ENCODE measurements at regions not wholly inside any gene's neighbourhood (a gene's known extent, or its start where the extent isn't known, plus 50 kb on each side); places are given as distances from the start of the nearest gene placed in this dataset.

DNA sequence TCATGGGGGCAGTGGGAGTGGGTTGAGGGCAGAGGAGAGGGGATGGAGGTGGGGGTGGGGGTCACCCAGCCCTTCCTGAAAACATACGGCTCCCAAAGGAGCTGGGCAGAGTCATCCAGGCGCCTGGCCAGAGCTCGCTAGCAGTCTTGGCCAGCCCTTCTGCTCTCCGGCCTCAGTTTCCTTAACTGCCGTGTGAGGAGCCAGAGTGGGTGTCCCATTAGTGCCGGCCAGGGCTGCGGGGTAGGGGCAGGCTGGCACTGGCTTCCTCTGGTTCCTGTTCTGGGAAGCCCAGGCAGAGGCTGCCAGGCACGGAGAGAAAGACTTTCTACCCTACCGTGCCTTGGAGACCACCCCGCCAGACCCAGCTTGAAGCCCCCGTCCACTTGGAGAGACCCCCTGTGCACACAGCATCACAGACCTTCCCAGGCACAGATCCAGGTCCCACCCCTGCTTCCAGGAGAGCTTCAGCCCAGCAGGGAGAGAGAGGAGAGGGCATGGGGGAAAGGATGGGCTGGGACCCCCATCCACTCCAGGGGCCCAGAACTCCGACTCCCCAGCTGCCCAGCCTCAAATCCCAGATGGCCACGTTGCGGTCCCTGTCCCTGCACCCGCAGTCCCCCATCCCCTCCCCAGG lies 93.3 kb downstream of the RFLNA start:
- Mint-ChIP-seq H3K27me3 (no peaks in the 10 kb centered on the region), H3K27ac (no peak overlapping the region), H3K4me3 (peak overlapping the region; percentile 43), H3K9me3 (no peaks in the 10 kb centered on the region), H3K4me1 (ENCODE audit: low read depth) (peaks cover 37% of the 10 kb centered on the region), H3K36me3 (ENCODE audit: low read depth) (peaks cover 2% of the 10 kb centered on the region)
- intact Hi-C loops (cut with micrococcal nuclease), result no loop called here
- POLR2A ChIA-PET, result interaction anchor here (1.4 kb wide), 1 partner anchor 10 kb away, joined by 3 read pairs; no protein-coding TSS in a partner anchor
- no peak for ATAC-seq
- TF ChIP-seq, protein P1, sequence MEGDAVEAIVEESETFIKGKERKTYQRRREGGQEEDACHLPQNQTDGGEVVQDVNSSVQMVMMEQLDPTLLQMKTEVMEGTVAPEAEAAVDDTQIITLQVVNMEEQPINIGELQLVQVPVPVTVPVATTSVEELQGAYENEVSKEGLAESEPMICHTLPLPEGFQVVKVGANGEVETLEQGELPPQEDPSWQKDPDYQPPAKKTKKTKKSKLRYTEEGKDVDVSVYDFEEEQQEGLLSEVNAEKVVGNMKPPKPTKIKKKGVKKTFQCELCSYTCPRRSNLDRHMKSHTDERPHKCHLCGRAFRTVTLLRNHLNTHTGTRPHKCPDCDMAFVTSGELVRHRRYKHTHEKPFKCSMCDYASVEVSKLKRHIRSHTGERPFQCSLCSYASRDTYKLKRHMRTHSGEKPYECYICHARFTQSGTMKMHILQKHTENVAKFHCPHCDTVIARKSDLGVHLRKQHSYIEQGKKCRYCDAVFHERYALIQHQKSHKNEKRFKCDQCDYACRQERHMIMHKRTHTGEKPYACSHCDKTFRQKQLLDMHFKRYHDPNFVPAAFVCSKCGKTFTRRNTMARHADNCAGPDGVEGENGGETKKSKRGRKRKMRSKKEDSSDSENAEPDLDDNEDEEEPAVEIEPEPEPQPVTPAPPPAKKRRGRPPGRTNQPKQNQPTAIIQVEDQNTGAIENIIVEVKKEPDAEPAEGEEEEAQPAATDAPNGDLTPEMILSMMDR (IDR thresholded peaks at IDR 0.05), result no peak
- no peak for DNase-seq
- CTCF ChIA-PET, result no interaction called here

DNA sequence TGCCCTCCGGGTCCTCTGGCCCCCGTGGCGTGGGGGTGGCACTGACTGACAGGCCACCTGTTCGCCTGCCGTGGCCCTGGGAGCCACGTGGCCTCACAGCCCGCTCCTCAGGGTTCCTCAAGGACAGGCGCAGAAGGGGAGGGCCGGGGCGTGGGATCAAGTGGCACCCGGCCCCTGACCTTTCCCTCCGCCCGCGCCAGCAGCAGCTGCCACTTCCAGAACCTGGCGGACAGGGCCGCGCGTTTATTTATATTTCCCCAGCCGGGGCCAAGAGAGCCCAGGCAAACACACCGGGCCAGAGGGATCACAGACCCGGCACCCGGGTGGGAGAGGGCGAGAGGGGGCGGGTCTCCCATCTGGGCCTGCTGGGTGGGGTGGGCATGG lies 92.6 kb downstream of the RFLNA start:
- no peak overlapping the region for H3K4me3 Mint-ChIP-seq
- POLR2A ChIA-PET, result interaction anchor here (0.6 kb wide), 1 partner anchor 10 kb away, joined by 3 read pairs; no protein-coding TSS in a partner anchor
- intact Hi-C loops (cut with micrococcal nuclease), result no loop called here
- peaks cover 2% of the 10 kb centered on the region for H3K36me3 Mint-ChIP-seq (ENCODE audit: low read depth)
- no peak overlapping the region for H3K27ac Mint-ChIP-seq
- CTCF ChIA-PET, result interaction anchor here (0.7 kb wide), 1 partner anchor 380 kb away, joined by 3 read pairs; no protein-coding TSS in a partner anchor
- TF ChIP-seq, protein P1 (IDR thresholded peaks at IDR 0.05), result no peak
- no peaks in the 10 kb centered on the region for H3K9me3 Mint-ChIP-seq
- DNase-seq (no peak), ATAC-seq (no peak)
- no peaks in the 10 kb centered on the region for H3K27me3 Mint-ChIP-seq
- peaks cover 37% of the 10 kb centered on the region for H3K4me1 Mint-ChIP-seq (ENCODE audit: low read depth)

DNA sequence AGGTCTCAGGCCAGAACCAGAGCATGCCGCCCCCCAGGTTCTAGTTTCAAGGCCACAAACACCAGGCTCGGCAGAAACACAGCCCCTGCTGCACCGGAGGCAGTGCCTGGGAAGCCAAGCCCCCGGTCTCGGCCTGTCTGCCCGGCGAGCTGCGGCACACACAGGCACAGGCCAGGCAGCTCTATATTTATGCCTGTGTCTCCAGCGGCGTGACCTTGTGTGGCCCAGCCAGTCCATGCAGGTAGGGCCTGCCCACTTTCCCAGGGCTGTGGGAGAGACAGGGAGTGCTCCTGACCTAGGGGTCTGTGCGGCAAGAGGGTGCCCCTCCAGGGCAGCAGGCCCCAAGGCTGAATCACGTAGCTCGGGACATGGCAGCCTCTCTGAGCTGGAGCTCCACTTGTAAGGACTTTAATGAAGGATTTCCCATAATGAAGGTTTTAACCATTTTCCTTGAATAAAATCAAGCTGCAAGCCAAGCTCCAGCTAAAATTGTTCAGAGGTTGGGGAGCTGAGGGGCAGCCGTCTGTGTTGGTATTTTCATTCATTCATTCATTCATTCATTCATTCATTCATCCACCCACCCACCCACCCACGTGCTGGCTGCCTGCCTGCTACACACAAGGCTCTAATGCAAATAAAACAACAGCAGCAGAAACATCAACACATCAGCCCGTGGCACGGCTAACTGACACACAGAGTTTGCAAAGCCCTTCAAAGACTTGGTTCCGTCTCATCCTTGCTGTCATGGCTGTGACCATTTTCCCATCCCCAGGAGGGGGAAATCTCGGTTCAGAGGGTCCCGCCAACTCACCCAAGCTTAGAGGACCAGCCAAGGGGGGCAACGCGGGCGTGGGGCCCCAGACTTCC lies 92.0 kb downstream of the RFLNA start:
- no peak for ATAC-seq
- Mint-ChIP-seq H3K36me3 (ENCODE audit: low read depth) (peaks cover 2% of the 10 kb centered on the region), H3K27me3 (no peaks in the 10 kb centered on the region), H3K4me3 (no peak overlapping the region), H3K4me1 (ENCODE audit: low read depth) (peaks cover 32% of the 10 kb centered on the region), H3K27ac (no peak overlapping the region), H3K9me3 (no peaks in the 10 kb centered on the region)
- POLR2A ChIA-PET, result interaction anchor here (0.6 kb wide), 1 partner anchor 10 kb away, joined by 3 read pairs; no protein-coding TSS in a partner anchor
- CTCF ChIA-PET, result interaction anchor here (0.7 kb wide), 1 partner anchor 380 kb away, joined by 3 read pairs; no protein-coding TSS in a partner anchor
- no peak for DNase-seq
- TF ChIP-seq, protein P1 (IDR thresholded peaks at IDR 0.05), result no peak
- intact Hi-C loops (cut with micrococcal nuclease), result no loop called here

DNA sequence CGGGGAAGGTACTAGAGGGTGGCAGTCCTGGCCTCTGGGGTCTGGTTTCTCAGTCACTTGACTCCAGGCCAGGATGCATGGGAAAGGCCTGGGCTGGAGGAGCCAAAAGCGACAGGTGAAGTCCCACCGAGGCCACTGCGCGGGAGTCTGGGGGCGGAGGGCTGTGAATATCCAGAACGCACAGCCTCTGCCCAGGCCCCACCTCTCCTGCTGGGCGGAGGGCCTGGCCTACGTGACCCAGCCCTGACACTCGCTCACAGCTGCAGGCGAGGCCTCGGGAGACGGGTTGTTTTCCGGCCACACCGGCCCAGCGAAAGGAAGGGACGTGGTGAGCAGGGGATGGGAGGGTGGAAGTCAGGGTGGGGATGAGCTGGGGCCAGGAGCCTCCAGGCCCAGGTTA lies 91.2 kb downstream of the RFLNA start:
- intact Hi-C loops (cut with micrococcal nuclease), result no loop called here
- ChIA-PET CTCF (no interaction called here), POLR2A (no interaction called here)
- no peaks in the 10 kb centered on the region for H3K9me3 Mint-ChIP-seq
- peaks cover 23% of the 10 kb centered on the region for H3K4me1 Mint-ChIP-seq (ENCODE audit: low read depth)
- no peak for DNase-seq
- no peak overlapping the region for H3K27ac Mint-ChIP-seq
- H3K36me3 Mint-ChIP-seq (ENCODE audit: low read depth), result no peaks in the 10 kb centered on the region
- TF ChIP-seq, protein P1 (IDR thresholded peaks at IDR 0.05), result no peak
- H3K27me3 Mint-ChIP-seq, result no peaks in the 10 kb centered on the region
- ATAC-seq, result no peak
- H3K4me3 Mint-ChIP-seq, result no peak overlapping the region

Measured in activated CD8-positive, alpha-beta T cell treated with anti-CD3 and anti-CD28 coated beads for 36 hours (primary cell).